IMR-90 (cell line): ENCODE measurements at regions not wholly inside any gene's neighbourhood (a gene's known extent, or its start where the extent isn't known, plus 50 kb on each side); places are given as distances from the start of the nearest gene placed in this dataset.

Experiments
- ATAC-seq: fragments of 200-7000 bp; cut with Tn5 transposase; 2 replicates; pipeline ENCODE4 v1.9.1; 2020; ENCODE audit warnings: low read depth, mild to moderate bottlenecking, moderate library complexity
- BruUV-seq: library from RNA; stranded (reverse); fragments of 400-500 nt; replicated peaks from 2 replicates; lab custom pipeline; 2021; lab: Mats Ljungman, UMichigan
- CTCF ChIA-PET: fragments of 300-600 bp; formaldehyde crosslinking; extraction: SDS; loops from one replicate; lab custom pipeline; 2021; ENCODE audit warnings: antibody characterized with exemption; lab: Yijun Ruan, JAX
- POLR2A ChIA-PET: fragments of 300-600 bp; sonication (Branson Sonifier 250); formaldehyde crosslinking; loops from one replicate; lab custom pipeline; 2022; ENCODE audit warnings: antibody characterized with exemption; ENCODE audit not compliant: unreplicated experiment; lab: Charles Lee
- DNase-seq: peaks from one replicate; pipeline ENCODE4 v3.0.0; 2013
- H2AFZ ChIP-seq: replicated peaks from 2 replicates; pipeline ENCODE3; 2013; ENCODE audit warnings: low read length, mild to moderate bottlenecking; ENCODE audit not compliant: poor library complexity
- H2AK5ac ChIP-seq: 2 replicates; pipeline ENCODE4 v1.6.1; 2013; ENCODE audit warnings: low read depth, low read length, inconsistent platforms
- H2AK9ac ChIP-seq: replicated peaks from 2 replicates; pipeline ENCODE3; 2013; ENCODE audit warnings: mild to moderate bottlenecking, low read depth, low read length, moderate library complexity; ENCODE audit not compliant: poor library complexity
- H2BK120ac ChIP-seq: 2 replicates; pipeline ENCODE4 v1.6.1; 2013; ENCODE audit warnings: low read depth, low read length, inconsistent platforms
- H2BK15ac ChIP-seq: 3 replicates; pipeline ENCODE4 v1.6.1; 2013; ENCODE audit warnings: low read depth, low read length, inconsistent platforms
- H2BK20ac ChIP-seq: 2 replicates; pipeline ENCODE4 v1.6.1; 2013; ENCODE audit warnings: low read depth, mild to moderate bottlenecking, inconsistent platforms, low read length, moderate library complexity
- H2BK5ac ChIP-seq: 2 replicates; pipeline ENCODE4 v1.6.1; 2013; ENCODE audit warnings: mild to moderate bottlenecking, low read depth, low read length, inconsistent platforms; ENCODE audit not compliant: poor library complexity, severe bottlenecking
- H3K14ac ChIP-seq: replicated peaks from 2 replicates; pipeline ENCODE4 v1.6.1; 2013; ENCODE audit warnings: low read depth, low read length, inconsistent platforms
- H3K18ac ChIP-seq: 2 replicates; pipeline ENCODE4 v1.6.1; 2013; ENCODE audit warnings: low read depth, low read length, control low read depth
- H3K23ac ChIP-seq: 2 replicates; pipeline ENCODE4 v1.6.1; 2013; ENCODE audit warnings: low read depth, low read length, inconsistent platforms
- H3K27ac ChIP-seq: 2 replicates; pipeline ENCODE4 v1.5.1; 2013; ENCODE audit warnings: mild to moderate bottlenecking, control low read depth, low read length; ENCODE audit not compliant: insufficient read depth
- H3K27me3 ChIP-seq: 2 replicates; pipeline ENCODE4 v1.6.1; 2013; ENCODE audit warnings: low read length; ENCODE audit not compliant: control insufficient read depth, insufficient read depth
- H3K36me3 ChIP-seq: 2 replicates; pipeline ENCODE4 v1.6.1; 2013; ENCODE audit warnings: low read length, mixed read lengths; ENCODE audit not compliant: control insufficient read depth, insufficient read depth
- H3K4ac ChIP-seq: 2 replicates; pipeline ENCODE4 v1.6.1; 2013; ENCODE audit warnings: low read depth, low read length, inconsistent platforms
- H3K4me1 ChIP-seq: 2 replicates; pipeline ENCODE4 v1.6.1; 2013; ENCODE audit warnings: low read length, mixed read lengths; ENCODE audit not compliant: control insufficient read depth, insufficient read depth
- H3K4me2 ChIP-seq: 2 replicates; pipeline ENCODE4 v1.6.1; 2013; ENCODE audit warnings: low read depth, mild to moderate bottlenecking, control low read depth, low read length, moderate library complexity
- H3K4me3 ChIP-seq: 2 replicates; pipeline ENCODE4 v1.5.1; 2013; ENCODE audit warnings: low read depth, mild to moderate bottlenecking, control low read depth, low read length, moderate library complexity; ENCODE audit not compliant: insufficient read depth
- H3K56ac ChIP-seq: 2 replicates; pipeline ENCODE4 v1.6.1; 2013; ENCODE audit warnings: low read length, inconsistent platforms; ENCODE audit not compliant: insufficient read depth; ENCODE audit errors: extremely low read depth
- H3K79me1 ChIP-seq, 2 experiments: 2 replicates each; pipeline ENCODE4 v1.6.1; 2013; ENCODE audit warnings: low read length in 2 of 2, inconsistent platforms in 1 of 2, low read depth in 1 of 2
- H3K9ac ChIP-seq: 2 replicates; pipeline ENCODE4 v1.6.1; 2013; ENCODE audit warnings: low read depth, low read length, control low read depth
- H3K9me1 ChIP-seq: 2 replicates; pipeline ENCODE4 v1.6.1; 2013; ENCODE audit warnings: low read length, inconsistent platforms; ENCODE audit not compliant: insufficient read depth
- H3K9me3 ChIP-seq: 2 replicates; pipeline ENCODE4 v1.6.1; 2013; ENCODE audit warnings: low read length; ENCODE audit not compliant: control insufficient read depth, insufficient read depth
- H4K20me1 ChIP-seq: 2 replicates; pipeline ENCODE4 v1.6.1; 2013; ENCODE audit warnings: low read length, inconsistent platforms; ENCODE audit not compliant: insufficient read depth
- H4K5ac ChIP-seq: 2 replicates; pipeline ENCODE4 v1.6.1; 2013; ENCODE audit warnings: mild to moderate bottlenecking, low read depth, low read length, control low read depth
- H4K8ac ChIP-seq, 2 experiments: 2 replicates each; pipeline ENCODE4 v1.6.1; 2013; ENCODE audit warnings: low read depth in 2 of 2, low read length in 2 of 2, control low read depth in 1 of 2, inconsistent platforms in 1 of 2
- H4K91ac ChIP-seq: 2 replicates; pipeline ENCODE4 v1.6.1; 2013; ENCODE audit warnings: low read depth, low read length, inconsistent platforms; ENCODE audit not compliant: insufficient read depth
- BHLHE40 ChIP-seq: fragments of 150-350 bp; IDR thresholded peaks from 2 replicates; pipeline ENCODE4 v1.6.1; 2016; ENCODE audit warnings: mild to moderate bottlenecking, low read depth, low read length
- POLR2A ChIP-seq: IDR thresholded peaks from 2 replicates; pipeline ENCODE4 v1.6.1; 2012; ENCODE audit warnings: mild to moderate bottlenecking, low read depth, low read length
- RCOR1 ChIP-seq: IDR thresholded peaks from 2 replicates; pipeline ENCODE4 v1.6.1; 2012; ENCODE audit warnings: mild to moderate bottlenecking, low read length, improper control_type of control experiment; ENCODE audit not compliant: insufficient replicate concordance
- RFX5 ChIP-seq: IDR thresholded peaks from 2 replicates; pipeline ENCODE4 v1.8.0; 2012; ENCODE audit warnings: low read depth, mild to moderate bottlenecking, low read length, moderate library complexity
- SMC3 ChIP-seq: fragments of 150-350 bp; IDR thresholded peaks from 2 replicates; pipeline ENCODE4 v1.6.1; 2016; ENCODE audit warnings: low read depth, mild to moderate bottlenecking, antibody characterized with exemption, low read length, moderate library complexity
- whole genome bisulfite sequencing, 2 experiments: methylation state at CpG; one replicate each; pipeline versions ENCODE4 v1.1.5 to v1.1.7; 2013; ENCODE audit warnings: missing lambda C conversion rate in 2 of 2; ENCODE audit not compliant: insufficient read length in 1 of 2; ENCODE audit errors: extremely low coverage in 2 of 2; 5-methylcytosine and 5-hydroxymethylcytosine counted together
- dilution Hi-C: fragments of 300-500 bp; cut with HindIII; formaldehyde crosslinking; loops from one replicate; pipeline ENCODE4 v1.14.3; 2018; ENCODE audit warnings: low sequenced_read_pairs; ENCODE audit not compliant: unreplicated experiment
- in situ Hi-C: fragments of 300-500 bp; cut with MboI; formaldehyde crosslinking; loops from 3 replicates; pipeline ENCODE4 v1.14.3; 2019; ENCODE audit warnings: low sequenced_read_pairs, inconsistent platforms, mixed read lengths
- intact Hi-C: fragments of 100-400 bp; cut with micrococcal nuclease; formaldehyde crosslinking; loops from 2 replicates; pipeline ENCODE4 v1.10.0; 2022

- no peak overlapping the region for H2BK15ac ChIP-seq
- no peak overlapping the region for H4K5ac ChIP-seq
- no peak overlapping the region for H3K56ac ChIP-seq
- H3K27ac ChIP-seq = no peak overlapping the region
- no peaks in the 10 kb centered on the region for H3K36me3 ChIP-seq
- no peak overlapping the region for H2BK20ac ChIP-seq
- no CpG with 5 or more reads among the region's 4 CpGs for WGBS, 2 experiments
- CTCF ChIA-PET = no interaction called here
- intact Hi-C loops = no loop called here
- no peak overlapping the region for H2BK5ac ChIP-seq
- H3K23ac ChIP-seq = no peak overlapping the region
- H3K18ac ChIP-seq = no peak overlapping the region
- no peak overlapping the region for H3K4me3 ChIP-seq
- dilution Hi-C loops = no loop called here
- no peak overlapping the region for H2AK9ac ChIP-seq
- no peak overlapping the region for H4K91ac ChIP-seq
- H2BK120ac ChIP-seq = no peak overlapping the region
- H3K9me3 ChIP-seq = no peaks in the 10 kb centered on the region
- BruUV-seq = no TSS peak
- H3K9ac ChIP-seq = no peak overlapping the region
- in situ Hi-C loops = no loop called here
- no peak overlapping the region for H3K4me2 ChIP-seq
- TF ChIP-seq SMC3 (no peak), RCOR1 (no peak), RFX5 (no peak), POLR2A (no peak), BHLHE40 (no peak)
- no peak overlapping the region for H3K14ac ChIP-seq
- peak; percentile 74 for ATAC-seq
- POLR2A ChIA-PET = no interaction called here
- H3K9me1 ChIP-seq = no peaks in the 10 kb centered on the region
- H4K20me1 ChIP-seq = no peaks in the 10 kb centered on the region
- H3K4me1 ChIP-seq = no peaks in the 10 kb centered on the region
- no peaks in the 10 kb centered on the region for H3K27me3 ChIP-seq
- no peak overlapping the region for H4K8ac ChIP-seq
- DNase-seq = peak; percentile 36
- no peak overlapping the region for H2AFZ ChIP-seq
- H2AK5ac ChIP-seq = no peak overlapping the region
- H3K4ac ChIP-seq = no peak overlapping the region
- H3K79me1 ChIP-seq = no peaks in the 10 kb centered on the region
Observed at GRCh38 chr6:81172056-81172740, 580.3 kb downstream of the TENT5A start.
